Heart right ventricle (tissue), 16 donors: ENCODE measurements at regions not wholly inside any gene's neighbourhood (a gene's known extent, or its start where the extent isn't known, plus 50 kb on each side); places are given as distances from the start of the nearest gene placed in this dataset.
A peak's percentile ranks its signal among the peaks of the same experiment; 100 is the strongest.

Experiments used
- ATAC-seq, 8 donors: fragments of 200-7000 bp; cut with Tn5 transposase; one replicate each; pipeline ENCODE4 v1.9.1; 2020; ENCODE audit warnings: mild to moderate bottlenecking in 8 of 8, moderate library complexity in 8 of 8, moderate number of reproducible peaks in 1 of 8
- DNase-seq, 2 donors: peaks; one replicate each; pipeline ENCODE4 v3.0.0-alpha.2; 2020
- H3K27ac ChIP-seq, 10 donors: fragments of 200-600 bp; sonication (generic) in 2 of 10; one replicate each; pipeline versions ENCODE4 v1.5.0 to v1.8.0; 2020 to 2022; ENCODE audit warnings: mild to moderate bottlenecking in 3 of 10
- H3K27me3 ChIP-seq, 7 donors: fragments of 200-600 bp; one replicate each; pipeline ENCODE4 v1.8.0; 2021 to 2022; ENCODE audit warnings: mild to moderate bottlenecking in 2 of 7
- H3K36me3 ChIP-seq, 9 donors: fragments of 200-600 bp; sonication (generic) in 1 of 9; one replicate each; pipeline versions ENCODE4 v1.5.0 to v1.8.0; 2020 to 2022; ENCODE audit warnings: mild to moderate bottlenecking in 2 of 9
- H3K4me1 ChIP-seq, 9 donors: fragments of 200-600 bp; sonication (generic) in 1 of 9; one replicate each; pipeline versions ENCODE4 v1.5.0 to v1.8.0; 2020 to 2022; ENCODE audit warnings: mild to moderate bottlenecking in 4 of 9
- H3K4me3 ChIP-seq, 10 donors: fragments of 200-600 bp; sonication (generic) in 2 of 10; one replicate each; pipeline versions ENCODE4 v1.5.0 to v1.8.0; 2020 to 2022; ENCODE audit warnings: mild to moderate bottlenecking in 7 of 10, moderate library complexity in 2 of 10
- H3K9me3 ChIP-seq, 11 donors: fragments of 200-600 bp in 10 of 11; sonication (generic) in 2 of 11; one replicate each; pipeline versions ENCODE4 v1.5.0 to v1.8.0; 2013 to 2022; ENCODE audit warnings: mild to moderate bottlenecking in 2 of 11, control low read depth in 1 of 11, moderate library complexity in 1 of 11
- CTCF ChIP-seq, 9 donors: fragments of 200-600 bp; sonication (generic) in 2 of 9; IDR thresholded peaks; one replicate each; pipeline versions ENCODE4 v1.5.0 to v1.8.0; 2021 to 2022; ENCODE audit warnings: antibody characterized with exemption in 9 of 9, mild to moderate bottlenecking in 5 of 9, moderate library complexity in 1 of 9
- WGBS, 2 donors: extraction: QIAGEN DNeasy Blood & Tissue Kit; methylation state at CpG; one replicate each; pipeline ENCODE4 v1.1.7; 2013; ENCODE audit warnings: inconsistent platforms in 1 of 2; 5-methylcytosine and 5-hydroxymethylcytosine counted together
- intact Hi-C, 10 donors: fragments of 100-400 bp; cut with DNase I; formaldehyde crosslinking; loops; one replicate each; pipeline versions ENCODE4 v1.11.1 to v1.14.2; 2022
- donor health status: Arrhythmogenic right ventricular cardiomyopathy.
- donor health status: ischemic (EF 13 %, LVEDD 7.1; RV severe dilation, severe dysfunction).
- donor health status: healthy with polysubstance abuse.
- donor health status: DM: no; HTN: yes; CAD: no.
- donor health status: DM: no; HTN: no; CAD: no.
- donor health status: ischemic (EF 25% LVEDD 6.9; RV normal size, moderate dysfunction).
- donor health status: ischemic (EF 25% LVEDD 5.7; RV mildly dilated, moderate dysfunction).
- donor health status: healthy.
- donor health status: DM: yes; HTN: yes; CAD: no.
- donor health status: Ischemic cardiomyopathy.
- donor health status: ischemic (EF 35%, LVEDD 5.7; RV mildly dilated, moderate dysfunction).
- donor health status: nonischemic (EF 11% LVEDD 7.7; RV severe dilation, severe dysfunction).
- donor health status: DM: yes; HTN: yes; CAD: no.
- donor health status: PGD.
- donor health status: ischemic (EF 29% LVEDD 5.4; RV normal size, mild dysfunction).
- donor health status: nonischemic (EF 23%, LVEDD 6.1; RV moderate dilation, normal function).

GRCh38 chr5:168002116-168002515 lies 289.3 kb upstream of the WWC1 start:
- intact Hi-C loops, result no loop called here
- TF ChIP-seq CTCF (IDR thresholded peaks at IDR 0.05), result no peak
- no peak for ATAC-seq

GRCh38 chr5:168005093-168005492 lies 286.4 kb upstream of the WWC1 start:
- WGBS, 2 donors, result 74 to 80% methylated on average over 6 of the region's 6 CpGs
- ATAC-seq (no peak), DNase-seq (no peak)
- H3K27me3 ChIP-seq, result no peaks in the 10 kb centered on the region
- H3K27ac ChIP-seq, result peak overlapping the region in 6 of 10 donors; percentile 17 to 76 (median 62)
- H3K4me3 ChIP-seq, result no peak overlapping the region
- no peak for TF ChIP-seq CTCF (IDR thresholded peaks at IDR 0.05)
- H3K4me1 ChIP-seq, result peaks cover 0 to 68% (median 25%) of the 10 kb centered on the region in 9 donors
- intact Hi-C loops, result no loop called here
- no peaks in the 10 kb centered on the region for H3K9me3 ChIP-seq
- no peaks in the 10 kb centered on the region for H3K36me3 ChIP-seq

More at GRCh38 chr5:168002116-168002515, 289.3 kb upstream of the WWC1 start:
- Histone ChIP-seq H3K27ac (peak overlapping the region in 1 of 10 donors; percentile 31), H3K9me3 (no peaks in the 10 kb centered on the region), H3K27me3 (no peaks in the 10 kb centered on the region), H3K36me3 (no peaks in the 10 kb centered on the region), H3K4me1 (peaks cover 3 to 73% (median 22%) of the 10 kb centered on the region in 9 donors), H3K4me3 (no peak overlapping the region)
- WGBS, 2 donors, result 64 to 77% methylated on average over 4 of the region's 4 CpGs
- DNase-seq, result no peak

- Histone ChIP-seq H3K36me3 (no peaks in the 10 kb centered on the region), H3K4me1 (peaks cover 0 to 68% (median 25%) of the 10 kb centered on the region in 9 donors), H3K9me3 (no peaks in the 10 kb centered on the region), H3K4me3 (no peak overlapping the region), H3K27ac (peak overlapping the region in 9 of 10 donors; percentile 14 to 76 (median 61)), H3K27me3 (no peaks in the 10 kb centered on the region)
- WGBS, 2 donors, result 82 to 87% methylated on average over 3 of the region's 3 CpGs
- DNase-seq, result no peak
- ATAC-seq, result peak in 1 of 8 donors; percentile 7
- no peak for TF ChIP-seq CTCF (IDR thresholded peaks at IDR 0.05)
- intact Hi-C loops, result no loop called here
Measured at GRCh38 chr5:168005936-168006335, 285.5 kb upstream of the WWC1 start.

GRCh38 chr5:168006456-168007130 lies 284.9 kb upstream of the WWC1 start:
- no peak for TF ChIP-seq CTCF (IDR thresholded peaks at IDR 0.05)
- peak; percentile 55 to 88 (median 74) for ATAC-seq
- H3K27ac ChIP-seq, result peak overlapping the region in 8 of 10 donors; percentile 45 to 76 (median 62)
- 36 to 42% methylated on average over 10 of the region's 10 CpGs for WGBS, 2 donors
- H3K4me3 ChIP-seq, result no peak overlapping the region
- H3K9me3 ChIP-seq, result no peaks in the 10 kb centered on the region
- peak in 1 of 2 donors; percentile 11 for DNase-seq
- no peaks in the 10 kb centered on the region for H3K27me3 ChIP-seq
- H3K4me1 ChIP-seq, result peaks cover 0 to 69% (median 25%) of the 10 kb centered on the region in 9 donors
- intact Hi-C loops, result no loop called here
- H3K36me3 ChIP-seq, result no peaks in the 10 kb centered on the region
